SK-N-SH (cell line): ENCODE measurements at regions not wholly inside any gene's neighbourhood (a gene's known extent, or its start where the extent isn't known, plus 50 kb on each side); places are given as distances from the start of the nearest gene placed in this dataset.

Experiments used
- CTCF ChIA-PET: fragments of 300-600, 350-600 bp; formaldehyde crosslinking; extraction: SDS; loops from one replicate; lab custom pipeline; 2021; lab: Yijun Ruan, JAX
- POLR2A ChIA-PET: fragments of 350-600 bp; sonication (Branson Sonifier 250); formaldehyde crosslinking; extraction: SDS; loops from one replicate; lab custom pipeline; 2020; ENCODE audit warnings: antibody characterized with exemption, inconsistent platforms; lab: Yijun Ruan, JAX
- DNase-seq: peaks from one replicate; pipeline ENCODE4 v3.0.0; 2012
- H2AFZ ChIP-seq: fragments of 200-600 bp; sonication (generic); 2 replicates; pipeline ENCODE4 v1.8.1; 2016; ENCODE audit warnings: antibody characterized with exemption, mild to moderate bottlenecking, low read depth
- H3F3A ChIP-seq: fragments of 200-600 bp; sonication (generic); replicated peaks from 2 replicates; pipeline ENCODE3; 2016; ENCODE audit warnings: antibody characterized with exemption, mild to moderate bottlenecking; ENCODE audit not compliant: insufficient read depth
- H3K27ac ChIP-seq, 2 experiments: fragments of 200-500 bp in 1 of 2; fragments of 200-600 bp in 1 of 2; sonication (Bioruptor generic) in 1 of 2; sonication (generic), shearing (Covaris generic) in 1 of 2; 2 replicates each; pipeline versions ENCODE4 v1.5.1 to v1.6.1; 2014 to 2016; ENCODE audit warnings: low read depth in 2 of 2, inconsistent platforms in 1 of 2, low read length in 1 of 2, mild to moderate bottlenecking in 1 of 2, mixed read lengths in 1 of 2
- H3K27me3 ChIP-seq: fragments of 200-600 bp; sonication (generic), shearing (Covaris generic); 2 replicates; pipeline ENCODE4 v1.6.1; 2016; ENCODE audit warnings: mixed run types; ENCODE audit not compliant: insufficient read depth
- H3K36me3 ChIP-seq, 2 experiments: fragments of 200-500 bp in 1 of 2; fragments of 200-600 bp in 1 of 2; sonication (Bioruptor generic) in 1 of 2; sonication (generic) in 1 of 2; replicated peaks in 1 of 2; 2 replicates each; pipeline versions ENCODE3 to v1.5.1; 2014 to 2016; ENCODE audit warnings: low read length in 1 of 2, mild to moderate bottlenecking in 1 of 2; ENCODE audit not compliant: insufficient read depth in 2 of 2, control insufficient read depth in 1 of 2
- H3K4me1 ChIP-seq, 2 experiments: fragments of 200-500 bp in 1 of 2; fragments of 200-600 bp in 1 of 2; sonication (Bioruptor generic) in 1 of 2; sonication (generic), shearing (Covaris generic) in 1 of 2; 2 replicates each; pipeline versions ENCODE4 v1.5.1 to v1.6.1; 2014 to 2016; ENCODE audit warnings: low read depth in 1 of 2, low read length in 1 of 2, mixed run types in 1 of 2; ENCODE audit not compliant: insufficient read depth in 2 of 2, control insufficient read depth in 1 of 2
- H3K4me2 ChIP-seq: fragments of 200-600 bp; sonication (generic), shearing (Covaris generic); 2 replicates; pipeline ENCODE4 v1.6.1; 2017; ENCODE audit warnings: mixed run types
- H3K4me3 ChIP-seq, 2 experiments: fragments of 200-500 bp in 1 of 2; fragments of 200-600 bp in 1 of 2; sonication (Bioruptor generic) in 1 of 2; sonication (generic), shearing (Covaris generic) in 1 of 2; 2 replicates each; pipeline versions ENCODE4 v1.5.1 to v1.8.1; 2014 to 2016; ENCODE audit warnings: low read depth in 2 of 2, inconsistent platforms in 1 of 2, low read length in 1 of 2, mild to moderate bottlenecking in 1 of 2, mixed read lengths in 1 of 2, moderate library complexity in 1 of 2
- H3K79me2 ChIP-seq: fragments of 200-600 bp; sonication (generic); 2 replicates; pipeline ENCODE4 v1.8.1; 2017; ENCODE audit warnings: mild to moderate bottlenecking; ENCODE audit not compliant: insufficient read depth
- H3K9ac ChIP-seq: fragments of 200-600 bp; sonication (generic); 2 replicates; pipeline ENCODE4 v1.6.1; 2017; ENCODE audit warnings: mixed run types
- H3K9me2 ChIP-seq: fragments of 200-600 bp; sonication (generic); 2 replicates; pipeline ENCODE4 v1.6.1; 2017; ENCODE audit warnings: mixed run types
- H3K9me3 ChIP-seq: fragments of 200-600 bp; sonication (generic); 2 replicates; pipeline ENCODE4 v1.6.1; 2017; ENCODE audit warnings: mixed run types, mild to moderate bottlenecking, moderate library complexity
- H4K20me1 ChIP-seq: fragments of 200-600 bp; sonication (generic); 2 replicates; pipeline ENCODE4 v1.6.1; 2017; ENCODE audit warnings: mild to moderate bottlenecking, mixed run types; ENCODE audit not compliant: insufficient read depth
- IRF3 ChIP-seq: fragments of 150-350 bp; IDR thresholded peaks from 2 replicates; pipeline ENCODE4 v1.6.1; 2016; ENCODE audit warnings: mild to moderate bottlenecking, low read depth, low read length
- MAX ChIP-seq: IDR thresholded peaks from 2 replicates; pipeline ENCODE4 v1.4.0; 2012; ENCODE audit warnings: low read depth
- NRF1 ChIP-seq: IDR thresholded peaks from 2 replicates; pipeline ENCODE4 v1.6.1; 2012; ENCODE audit warnings: low read depth, mild to moderate bottlenecking, low read length
- RAD21 ChIP-seq: IDR thresholded peaks from 2 replicates; pipeline ENCODE4 v1.6.1; 2012; ENCODE audit warnings: mild to moderate bottlenecking, low read length
- RCOR1 ChIP-seq: fragments of 150-350 bp; IDR thresholded peaks from 2 replicates; pipeline ENCODE4 v1.6.1; 2017; ENCODE audit warnings: antibody characterized with exemption, low read length
- SMC3 ChIP-seq: IDR thresholded peaks from 2 replicates; pipeline ENCODE4 v1.6.1; 2012; ENCODE audit warnings: low read depth, low read length, improper control_type of control experiment
- TCF12 ChIP-seq: IDR thresholded peaks from 2 replicates; pipeline ENCODE4 v1.4.0; 2012
- USF1 ChIP-seq: IDR thresholded peaks from 2 replicates; pipeline ENCODE4 v1.4.0; 2012; ENCODE audit warnings: low read depth, borderline replicate concordance
- USF2 ChIP-seq: fragments of 150-350 bp; IDR thresholded peaks from 2 replicates; pipeline ENCODE4 v1.6.1; 2017; ENCODE audit warnings: antibody characterized with exemption, low read length, low read depth, borderline replicate concordance
- YY1 ChIP-seq: IDR thresholded peaks from 2 replicates; pipeline ENCODE4 v1.4.0; 2012; ENCODE audit warnings: low read depth, mild to moderate bottlenecking
- WGBS: methylation state at CpG from one replicate; pipeline ENCODE4 v1.1.6; 2017; ENCODE audit warnings: low lambda C conversion rate; 5-methylcytosine and 5-hydroxymethylcytosine counted together

GRCh38 chr16:85991856-85992255, 92.9 kb downstream of the IRF8 start:
- Histone ChIP-seq H3K9me3 (no peaks in the 10 kb centered on the region), H3K79me2 (no peaks in the 10 kb centered on the region), H3K9ac (no peak overlapping the region), H3K36me3 (no peaks in the 10 kb centered on the region), H3K4me1 (no peaks in the 10 kb centered on the region), H2AFZ (no peak overlapping the region), H3K27me3 (peaks cover 96% of the 10 kb centered on the region), H3F3A (no peaks in the 10 kb centered on the region), H3K27ac (no peak overlapping the region), H3K9me2 (no peaks in the 10 kb centered on the region), H3K4me3 (no peak overlapping the region), H3K4me2 (no peak overlapping the region), H4K20me1 (no peaks in the 10 kb centered on the region)
- CTCF ChIA-PET = interaction anchor here (1.5 kb wide), 1 partner anchor 171 kb away, joined by 5 read pairs; no protein-coding TSS in a partner anchor
- no peak for DNase-seq
- TF ChIP-seq TCF12 = no peak
- POLR2A ChIA-PET = no interaction called here
- WGBS = 6% methylated on average over 5 of the region's 5 CpGs

GRCh38 chr16:85992359-85992758, 93.4 kb downstream of the IRF8 start:
- no peak for TF ChIP-seq RCOR1
- TF ChIP-seq MAX = no peak
- no peak for TF ChIP-seq USF2
- TF ChIP-seq RAD21 = no peak
- TF ChIP-seq NRF1 = no peak
- TF ChIP-seq IRF3 = no peak
- POLR2A ChIA-PET = no interaction called here

GRCh38 chr16:85992779-85993178, 93.8 kb downstream of the IRF8 start:
- no peaks in the 10 kb centered on the region for H3F3A ChIP-seq
- no peak for TF ChIP-seq SMC3
- TF ChIP-seq YY1 = no peak
- no peak for TF ChIP-seq RAD21
- no peak for TF ChIP-seq USF1
- TF ChIP-seq, all 33 proteins: peak for 0
- no peaks in the 10 kb centered on the region for H3K36me3 ChIP-seq
- H3K27me3 ChIP-seq = peaks cover 99% of the 10 kb centered on the region
- no peak overlapping the region for H3K27ac ChIP-seq
- no peak overlapping the region for H3K4me2 ChIP-seq
- H3K9me3 ChIP-seq = no peaks in the 10 kb centered on the region
- no peak for DNase-seq
- 0% methylated on average over 2 of the region's 2 CpGs for WGBS
- ChIA-PET CTCF (no interaction called here), POLR2A (no interaction called here)
- H3K4me1 ChIP-seq = no peaks in the 10 kb centered on the region
- H3K9me2 ChIP-seq = no peaks in the 10 kb centered on the region
- H4K20me1 ChIP-seq = no peaks in the 10 kb centered on the region
- H3K4me3 ChIP-seq = no peak overlapping the region
- no peaks in the 10 kb centered on the region for H3K79me2 ChIP-seq
- H2AFZ ChIP-seq = no peak overlapping the region
- no peak overlapping the region for H3K9ac ChIP-seq

More at GRCh38 chr16:85992359-85992758, 93.4 kb downstream of the IRF8 start:
- H3K27ac ChIP-seq = no peak overlapping the region
- no peak for DNase-seq
- H4K20me1 ChIP-seq = no peaks in the 10 kb centered on the region
- H3F3A ChIP-seq = no peaks in the 10 kb centered on the region
- no peak overlapping the region for H3K4me3 ChIP-seq
- peaks cover 97% of the 10 kb centered on the region for H3K27me3 ChIP-seq
- no peak overlapping the region for H3K9ac ChIP-seq
- H3K9me3 ChIP-seq = no peaks in the 10 kb centered on the region
- no peaks in the 10 kb centered on the region for H3K36me3 ChIP-seq
- no peak overlapping the region for H3K4me2 ChIP-seq
- no peaks in the 10 kb centered on the region for H3K79me2 ChIP-seq
- WGBS = 5% methylated on average over 10 of the region's 10 CpGs
- H3K9me2 ChIP-seq = no peaks in the 10 kb centered on the region
- no peaks in the 10 kb centered on the region for H3K4me1 ChIP-seq
- CTCF ChIA-PET = interaction anchor here (1.5 kb wide), 1 partner anchor 171 kb away, joined by 5 read pairs; no protein-coding TSS in a partner anchor
- no peak overlapping the region for H2AFZ ChIP-seq
